ENCODE measurements at regions not wholly inside any gene's neighbourhood (a gene's known extent, or its start where the extent isn't known, plus 50 kb on each side); places are given as distances from the start of the nearest gene placed in this dataset.

DNA sequence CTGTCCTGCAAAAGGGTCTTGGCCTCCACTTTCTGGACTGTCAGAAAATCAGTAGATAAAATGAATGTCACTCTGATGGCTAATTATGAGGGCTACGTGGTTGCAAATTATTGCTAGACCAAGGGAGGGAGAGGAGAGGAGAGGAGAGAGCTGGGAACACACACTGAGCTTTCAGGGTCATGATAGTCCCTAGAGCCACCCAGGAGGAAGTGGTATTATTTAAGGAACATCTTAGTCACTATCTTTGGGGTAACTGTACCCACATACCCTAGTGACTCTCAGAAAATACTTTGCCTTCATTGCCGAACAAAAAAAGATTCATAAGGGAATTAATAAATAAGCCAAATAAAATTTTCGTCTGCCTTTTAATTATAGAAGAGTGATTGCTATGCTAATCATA lies 642.3 kb upstream of the CFAP20DC start:
- TF ChIP-seq, protein P1, sequence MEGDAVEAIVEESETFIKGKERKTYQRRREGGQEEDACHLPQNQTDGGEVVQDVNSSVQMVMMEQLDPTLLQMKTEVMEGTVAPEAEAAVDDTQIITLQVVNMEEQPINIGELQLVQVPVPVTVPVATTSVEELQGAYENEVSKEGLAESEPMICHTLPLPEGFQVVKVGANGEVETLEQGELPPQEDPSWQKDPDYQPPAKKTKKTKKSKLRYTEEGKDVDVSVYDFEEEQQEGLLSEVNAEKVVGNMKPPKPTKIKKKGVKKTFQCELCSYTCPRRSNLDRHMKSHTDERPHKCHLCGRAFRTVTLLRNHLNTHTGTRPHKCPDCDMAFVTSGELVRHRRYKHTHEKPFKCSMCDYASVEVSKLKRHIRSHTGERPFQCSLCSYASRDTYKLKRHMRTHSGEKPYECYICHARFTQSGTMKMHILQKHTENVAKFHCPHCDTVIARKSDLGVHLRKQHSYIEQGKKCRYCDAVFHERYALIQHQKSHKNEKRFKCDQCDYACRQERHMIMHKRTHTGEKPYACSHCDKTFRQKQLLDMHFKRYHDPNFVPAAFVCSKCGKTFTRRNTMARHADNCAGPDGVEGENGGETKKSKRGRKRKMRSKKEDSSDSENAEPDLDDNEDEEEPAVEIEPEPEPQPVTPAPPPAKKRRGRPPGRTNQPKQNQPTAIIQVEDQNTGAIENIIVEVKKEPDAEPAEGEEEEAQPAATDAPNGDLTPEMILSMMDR (IDR thresholded peaks at IDR 0.05 in 4 of 5, conservative IDR thresholded peaks at IDR 0.05 in 1 of 5), result no peak
- no peak for TF ChIP-seq POLR2A (IDR thresholded peaks at IDR 0.05)

All from gastrocnemius medialis (tissue), 4 donors.